ENCODE measurements at regions not wholly inside any gene's neighbourhood (a gene's known extent, or its start where the extent isn't known, plus 50 kb on each side); places are given as distances from the start of the nearest gene placed in this dataset.

DNA sequence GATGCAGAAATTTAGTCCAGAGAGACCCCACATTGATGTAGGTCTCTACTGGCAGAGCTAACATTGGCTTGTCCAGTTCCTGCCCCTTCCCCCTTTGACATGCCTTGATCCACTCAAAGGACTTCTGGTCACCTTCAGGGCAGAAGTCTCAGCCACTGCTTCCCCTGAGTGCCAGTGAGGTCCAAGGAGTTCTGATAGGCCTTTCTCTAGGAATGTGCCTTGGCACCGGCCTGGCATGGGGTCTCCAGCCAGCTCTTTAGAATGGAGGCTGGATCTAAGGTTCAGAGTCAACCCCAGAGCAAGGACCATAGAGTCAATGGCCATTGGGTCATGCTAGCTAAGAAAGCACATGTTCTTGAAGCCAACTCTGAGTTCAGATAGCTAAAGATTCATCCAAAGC is 88.6 kb upstream of the PJA1 start:
- H3K4me2 ChIP-seq (ENCODE audit: low read depth, low read length, poor library complexity, severe bottlenecking): no peak overlapping the region
- H3K9ac ChIP-seq (ENCODE audit: low read depth, low read length, poor library complexity, severe bottlenecking): no peak overlapping the region
- H3K4me3 ChIP-seq (ENCODE audit: low read length, poor library complexity, severe bottlenecking): no peak overlapping the region
- no peaks in the 10 kb centered on the region for H3K36me3 ChIP-seq (ENCODE audit: insufficient read depth, low read length)
- H3K27me3 ChIP-seq (ENCODE audit: insufficient read depth, low read length, poor library complexity, severe bottlenecking): no peaks in the 10 kb centered on the region
- no peaks in the 10 kb centered on the region for H3K4me1 ChIP-seq (ENCODE audit: insufficient read depth, low read length, poor library complexity, severe bottlenecking)
- H2AFZ ChIP-seq (ENCODE audit: low read length): no peak overlapping the region
- no peaks in the 10 kb centered on the region for H3K79me2 ChIP-seq (ENCODE audit: insufficient read depth, low read length)
- H3F3A ChIP-seq (ENCODE audit: low read depth): no peaks in the 10 kb centered on the region
- no peaks in the 10 kb centered on the region for H3K9me3 ChIP-seq (ENCODE audit: insufficient read depth, low read depth, low read length)
- H4K20me1 ChIP-seq (ENCODE audit: insufficient read depth, low read length, poor library complexity, severe bottlenecking): no peaks in the 10 kb centered on the region
- TF ChIP-seq CTCF (conservative IDR thresholded peaks at IDR 0.05; ENCODE audit: low read length) (no peak), EZH2phosphoT487 (IDR thresholded peaks at IDR 0.05; ENCODE audit: borderline replicate concordance) (no peak)
- H3K9me2 ChIP-seq (replicated peaks; ENCODE audit: low read depth, low read length): no peaks in the 10 kb centered on the region

DNA sequence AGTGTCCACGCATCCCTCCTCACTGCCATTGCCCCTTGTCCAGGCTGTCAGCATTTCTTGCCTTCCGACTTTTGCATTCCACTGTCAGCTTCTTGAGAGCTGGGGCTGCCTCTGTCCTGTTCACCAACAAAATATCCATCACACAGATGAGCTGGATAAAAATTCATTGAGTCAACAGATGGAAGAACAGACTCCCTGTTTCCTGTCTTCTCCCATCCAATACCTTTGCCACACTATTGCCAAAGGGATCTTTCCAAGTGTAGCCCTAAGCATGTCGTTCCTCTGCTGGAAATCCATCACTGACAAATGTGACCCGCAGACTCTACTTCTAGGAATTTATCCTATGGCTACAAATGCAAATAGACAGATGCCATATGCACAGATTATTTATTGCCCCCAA is 78.0 kb upstream of the PJA1 start:
- Histone ChIP-seq H3K79me2 (ENCODE audit: insufficient read depth, low read length) (no peaks in the 10 kb centered on the region), H2AFZ (ENCODE audit: low read length) (no peak overlapping the region), H3K4me1 (ENCODE audit: insufficient read depth, low read length, poor library complexity, severe bottlenecking) (no peaks in the 10 kb centered on the region), H4K20me1 (ENCODE audit: insufficient read depth, low read length, poor library complexity, severe bottlenecking) (no peaks in the 10 kb centered on the region), H3F3A (ENCODE audit: low read depth) (no peaks in the 10 kb centered on the region), H3K27me3 (ENCODE audit: insufficient read depth, low read length, poor library complexity, severe bottlenecking) (no peaks in the 10 kb centered on the region), H3K9ac (ENCODE audit: low read depth, low read length, poor library complexity, severe bottlenecking) (no peak overlapping the region), H3K4me2 (ENCODE audit: low read depth, low read length, poor library complexity, severe bottlenecking) (no peak overlapping the region), H3K9me2 (replicated peaks; ENCODE audit: low read depth, low read length) (no peaks in the 10 kb centered on the region), H3K36me3 (ENCODE audit: insufficient read depth, low read length) (no peaks in the 10 kb centered on the region), H3K4me3 (ENCODE audit: low read length, poor library complexity, severe bottlenecking) (no peak overlapping the region), H3K9me3 (ENCODE audit: insufficient read depth, low read depth, low read length) (no peaks in the 10 kb centered on the region)
- TF ChIP-seq CTCF (conservative IDR thresholded peaks at IDR 0.05; ENCODE audit: low read length) (no peak), EZH2phosphoT487 (IDR thresholded peaks at IDR 0.05; ENCODE audit: borderline replicate concordance) (no peak)

- no peak overlapping the region for H3K4me3 ChIP-seq (ENCODE audit: low read length, poor library complexity, severe bottlenecking)
These were observed 73.6 kb upstream of the PJA1 start for GRCh38 chrX:69238887-69239231.

More at GRCh38 chrX:69238887-69239231, 73.6 kb upstream of the PJA1 start:
- Histone ChIP-seq H3K36me3 (ENCODE audit: insufficient read depth, low read length) (no peaks in the 10 kb centered on the region), H3K4me1 (ENCODE audit: insufficient read depth, low read length, poor library complexity, severe bottlenecking) (no peaks in the 10 kb centered on the region), H3K9me3 (ENCODE audit: insufficient read depth, low read depth, low read length) (no peaks in the 10 kb centered on the region), H4K20me1 (ENCODE audit: insufficient read depth, low read length, poor library complexity, severe bottlenecking) (no peaks in the 10 kb centered on the region), H3K9me2 (replicated peaks; ENCODE audit: low read depth, low read length) (no peaks in the 10 kb centered on the region), H3F3A (ENCODE audit: low read depth) (no peaks in the 10 kb centered on the region), H3K9ac (ENCODE audit: low read depth, low read length, poor library complexity, severe bottlenecking) (no peak overlapping the region), H3K27me3 (ENCODE audit: insufficient read depth, low read length, poor library complexity, severe bottlenecking) (no peaks in the 10 kb centered on the region), H3K79me2 (ENCODE audit: insufficient read depth, low read length) (no peaks in the 10 kb centered on the region), H3K4me2 (ENCODE audit: low read depth, low read length, poor library complexity, severe bottlenecking) (no peak overlapping the region), H2AFZ (ENCODE audit: low read length) (no peak overlapping the region)
- TF ChIP-seq CTCF (conservative IDR thresholded peaks at IDR 0.05; ENCODE audit: low read length) (no peak), EZH2phosphoT487 (IDR thresholded peaks at IDR 0.05; ENCODE audit: borderline replicate concordance) (no peak)

Measured in Loucy (cell line).